ENCODE measurements at regions not wholly inside any gene's neighbourhood (a gene's known extent, or its start where the extent isn't known, plus 50 kb on each side); places are given as distances from the start of the nearest gene placed in this dataset.

DNA sequence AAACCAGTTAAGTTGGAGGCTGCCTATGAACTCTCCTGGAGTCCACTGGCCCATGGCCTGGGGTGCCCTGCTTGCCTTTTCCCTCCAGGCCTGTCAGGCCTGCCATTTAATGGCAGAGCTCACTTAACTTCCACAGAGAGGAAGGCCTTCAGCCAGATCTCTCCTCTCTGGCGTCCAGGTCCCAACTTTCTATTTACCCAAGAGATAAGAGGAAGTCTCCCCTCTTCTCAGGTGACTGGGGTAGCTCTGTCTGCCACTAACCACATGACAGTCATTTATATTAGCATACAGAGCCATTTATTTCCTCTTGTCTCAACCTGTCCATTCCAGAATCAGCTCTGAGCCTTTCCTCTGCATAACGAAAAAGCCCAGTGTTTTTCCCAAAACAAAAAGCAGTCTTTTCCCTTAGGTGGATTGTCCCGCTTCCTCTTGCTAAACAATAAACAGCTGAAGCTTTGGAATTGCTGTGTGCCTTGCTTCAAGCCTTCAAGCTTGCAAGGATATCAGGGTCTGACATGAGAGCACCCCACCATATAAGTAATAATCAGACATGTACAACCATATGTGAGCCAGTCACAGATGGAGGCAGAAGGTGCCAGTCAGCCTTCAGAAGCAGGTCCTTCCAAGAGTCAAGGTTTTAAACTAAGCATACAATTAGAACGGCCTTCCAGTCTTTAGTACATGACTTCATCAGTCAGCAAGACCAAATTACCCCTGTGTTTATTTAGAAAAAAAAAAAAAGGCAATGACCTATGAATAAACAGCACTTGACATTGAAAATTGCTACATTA is 50.0 kb upstream of the CALM2 start (continued):
- TF ChIP-seq ZNF644 (tag; IDR thresholded peaks at IDR 0.05; ENCODE audit: low read depth) = no peak

Measured in K562 (cell line).